GM19238 (cell line): ENCODE measurements at regions not wholly inside any gene's neighbourhood (a gene's known extent, or its start where the extent isn't known, plus 50 kb on each side); places are given as distances from the start of the nearest gene placed in this dataset.

Experiments used
- DNase-seq: peaks from one replicate; pipeline ENCODE4 v3.0.0; 2011; ENCODE audit warnings: low spot score; ENCODE audit not compliant: insufficient read length

DNA sequence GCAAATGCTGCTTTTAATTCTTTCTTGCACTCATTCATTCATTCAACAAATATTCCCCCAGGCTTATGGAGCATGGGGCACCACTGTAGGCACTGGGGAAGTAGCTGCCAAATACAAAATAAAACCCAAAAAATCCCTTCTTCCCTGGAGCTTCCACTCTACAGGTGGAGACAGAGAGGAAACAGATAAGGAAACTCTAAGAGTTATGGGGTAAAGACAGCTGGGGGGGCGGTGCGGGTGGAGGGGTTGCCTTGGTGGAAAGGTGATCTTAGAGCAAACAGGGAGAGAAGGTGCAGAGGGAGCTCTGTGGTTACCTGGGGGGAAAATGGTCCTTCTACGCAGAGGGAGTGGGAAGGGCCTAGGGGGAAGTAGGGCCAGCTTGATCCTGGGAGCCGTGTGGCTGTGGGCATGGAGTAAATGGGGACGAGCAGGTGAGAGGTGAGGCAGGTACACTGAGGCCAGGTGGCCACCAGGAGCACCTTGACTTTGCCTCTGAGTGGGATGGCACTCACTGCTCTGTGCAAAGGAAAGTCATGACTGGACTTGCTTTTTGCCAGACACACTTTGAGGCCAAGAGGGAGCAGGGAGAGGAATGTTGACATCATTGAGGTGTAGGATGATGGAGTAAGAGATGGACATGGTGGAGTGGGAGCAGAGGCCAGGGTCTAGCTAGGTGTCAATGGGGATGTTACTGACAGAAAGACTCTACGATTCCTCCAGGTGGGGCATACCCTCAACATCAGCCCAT is 152.0 kb downstream of the ETS2 start:
- DNase-seq: no peak

- DNase-seq: no peak
These were observed 151.3 kb downstream of the ETS2 start for GRCh38 chr21:38956856-38957571.

- no peak for DNase-seq
These were observed 150.8 kb downstream of the ETS2 start for GRCh38 chr21:38956521-38956855.

DNA sequence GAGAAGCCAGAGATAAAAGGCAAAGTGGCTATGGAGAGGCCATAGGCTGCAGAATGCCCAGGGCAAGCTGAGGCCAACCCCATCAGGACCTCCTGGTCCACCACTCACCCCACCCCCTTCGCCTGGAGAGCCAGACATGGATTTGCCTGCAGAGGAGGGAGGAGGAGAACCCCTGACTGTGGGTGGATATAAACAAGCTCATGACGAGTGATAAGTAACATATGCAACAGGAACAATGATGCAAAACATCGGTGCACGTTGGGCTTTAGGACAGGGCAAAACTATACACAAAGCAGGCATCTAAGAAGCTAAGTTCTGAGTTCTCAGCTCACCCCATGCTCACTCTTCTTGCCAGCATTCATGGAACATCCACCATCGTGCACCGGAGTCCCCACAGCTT is 150.3 kb downstream of the ETS2 start:
- DNase-seq: no peak

DNA sequence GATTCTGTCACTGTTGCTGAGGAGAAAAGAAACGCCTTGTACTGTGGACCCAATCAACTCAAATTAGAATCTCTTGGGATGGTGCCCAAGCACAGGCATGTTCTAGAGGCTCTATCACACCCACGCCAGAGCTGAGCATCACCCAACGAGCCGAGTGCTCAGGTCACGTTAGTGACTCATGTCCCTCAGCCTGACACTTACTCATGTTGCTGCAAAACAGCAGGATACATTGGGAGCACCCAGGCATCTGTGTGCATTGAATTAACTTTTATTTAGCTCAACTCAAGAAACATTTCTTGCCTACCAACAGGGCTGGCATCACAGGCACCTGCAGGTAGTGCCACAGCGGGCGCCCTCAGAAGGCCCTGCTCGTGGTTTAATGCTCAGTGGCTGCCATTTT is 149.8 kb downstream of the ETS2 start:
- DNase-seq: no peak

DNA sequence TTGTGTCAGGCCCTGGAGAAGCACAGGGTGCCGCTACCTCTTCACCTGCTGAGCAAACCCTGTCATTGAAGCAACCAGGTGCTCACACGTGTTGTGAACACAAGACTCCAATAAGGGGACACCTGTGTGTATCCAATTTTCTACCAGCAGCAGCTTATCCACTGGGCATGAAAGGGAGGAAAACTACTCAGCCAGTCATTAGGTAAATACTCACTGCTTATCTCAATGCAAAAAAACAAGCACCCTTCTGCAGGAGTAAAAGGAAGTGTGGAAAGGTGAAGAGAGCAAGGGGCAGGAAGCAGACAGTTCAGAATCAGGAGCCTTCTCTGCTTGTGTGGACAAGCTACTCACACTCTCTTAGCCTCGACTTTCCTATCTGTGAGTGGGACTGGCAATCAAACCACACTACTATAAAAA is 148.9 kb downstream of the ETS2 start:
- DNase-seq: no peak

- no peak for DNase-seq
These were observed 147.8 kb downstream of the ETS2 start for GRCh38 chr21:38953516-38953915.

- no peak for DNase-seq
These were observed 147.2 kb downstream of the ETS2 start for GRCh38 chr21:38952890-38953289.

- DNase-seq: no peak
These were observed 145.5 kb downstream of the ETS2 start for GRCh38 chr21:38951095-38951730.

DNA sequence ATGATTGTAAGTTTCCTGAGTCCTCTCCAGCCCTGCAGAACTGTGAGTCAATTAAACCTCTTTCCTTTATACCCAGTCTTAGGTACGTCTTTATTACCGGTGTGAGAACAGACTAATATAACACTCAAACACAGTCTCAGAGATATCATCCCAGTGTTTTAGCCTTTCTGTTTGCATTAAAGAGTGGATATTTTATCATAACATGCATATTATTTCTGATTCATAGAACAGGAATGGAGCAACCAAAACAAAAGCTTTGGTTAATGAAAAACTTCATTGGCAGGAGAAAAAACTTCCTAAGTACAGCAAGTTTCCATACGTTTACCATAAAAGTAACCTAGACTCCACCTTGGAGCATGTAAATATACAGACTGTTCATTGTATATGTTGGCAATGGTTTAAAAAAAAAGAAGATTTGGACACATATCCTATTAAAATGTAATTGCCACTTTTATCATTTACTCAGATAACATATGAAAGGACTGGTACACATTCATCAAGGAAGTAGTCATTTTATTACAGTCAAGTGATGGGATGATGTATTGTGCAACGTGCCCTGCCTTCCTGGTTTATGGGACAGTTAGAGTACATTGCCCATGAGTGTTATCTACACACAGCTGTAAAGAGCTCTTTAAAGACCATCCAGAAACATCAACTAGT is 144.8 kb downstream of the ETS2 start:
- DNase-seq: no peak

- DNase-seq: no peak
These were observed 143.3 kb downstream of the ETS2 start for GRCh38 chr21:38949070-38949380.

DNA sequence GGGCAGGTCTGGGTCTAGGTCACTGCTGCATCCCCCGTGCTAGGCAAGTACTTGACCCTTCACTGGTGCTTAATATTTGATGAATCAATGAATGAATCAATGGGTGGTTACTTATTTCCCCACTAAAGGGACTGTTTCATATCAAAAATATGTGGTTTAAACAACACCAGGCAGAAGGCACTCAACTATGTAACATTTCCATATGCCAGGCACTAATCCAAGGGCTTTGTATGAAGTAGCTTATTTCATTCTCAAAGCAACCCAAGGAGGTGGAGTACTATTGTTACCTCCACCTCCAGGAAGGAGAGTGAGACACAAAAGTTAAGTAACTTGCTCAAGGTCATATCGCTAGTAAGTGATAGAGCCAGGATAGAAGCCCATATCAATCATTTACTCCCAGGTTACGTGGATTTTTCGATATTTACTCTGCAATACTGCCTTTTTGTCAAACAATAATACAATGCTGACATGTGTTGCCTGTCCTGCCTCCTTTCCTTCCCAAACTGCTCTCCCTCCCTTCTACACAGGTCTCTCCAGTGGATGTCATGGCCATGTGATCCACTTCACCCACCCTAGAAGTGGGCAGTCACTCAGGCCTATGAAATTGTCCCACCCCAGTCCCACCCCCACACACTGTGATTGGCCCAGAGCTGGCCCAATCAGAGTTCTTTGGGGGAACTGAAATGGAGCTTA is 142.8 kb downstream of the ETS2 start:
- DNase-seq: no peak

GRCh38 chr21:38945545-38946245 is 140.0 kb downstream of the ETS2 start:
- DNase-seq: no peak

GRCh38 chr21:38944903-38945302 is 139.2 kb downstream of the ETS2 start:
- no peak for DNase-seq

- no peak for DNase-seq
These were observed 138.7 kb downstream of the ETS2 start for GRCh38 chr21:38944402-38944801.

GRCh38 chr21:38942748-38943211 is 137.1 kb downstream of the ETS2 start:
- DNase-seq: no peak

- DNase-seq: no peak
These were observed 133.0 kb downstream of the ETS2 start for GRCh38 chr21:38938769-38939168.

DNA sequence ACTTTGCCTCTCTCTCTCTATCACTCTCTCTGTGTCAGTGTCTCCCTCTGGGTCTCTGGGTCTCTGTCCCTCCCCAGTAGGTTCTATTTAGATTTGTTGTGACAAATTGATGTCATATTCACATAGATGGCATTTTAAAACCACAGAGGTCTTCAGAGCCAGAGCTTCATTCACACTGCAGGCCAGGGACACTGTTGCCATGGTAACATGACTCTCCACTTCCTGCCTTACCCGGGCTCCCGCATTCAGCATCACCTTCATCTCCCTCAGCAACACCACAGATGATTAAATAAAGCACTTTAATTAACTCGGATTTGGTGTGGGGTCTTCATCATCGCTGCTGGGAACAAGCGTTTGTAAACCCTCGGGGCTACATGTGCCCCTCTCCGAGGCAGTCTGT is 132.6 kb downstream of the ETS2 start:
- DNase-seq: no peak

- DNase-seq: no peak
These were observed 132.1 kb downstream of the ETS2 start for GRCh38 chr21:38937844-38938243.

GRCh38 chr21:38937286-38937790 is 131.6 kb downstream of the ETS2 start:
- no peak for DNase-seq

DNA sequence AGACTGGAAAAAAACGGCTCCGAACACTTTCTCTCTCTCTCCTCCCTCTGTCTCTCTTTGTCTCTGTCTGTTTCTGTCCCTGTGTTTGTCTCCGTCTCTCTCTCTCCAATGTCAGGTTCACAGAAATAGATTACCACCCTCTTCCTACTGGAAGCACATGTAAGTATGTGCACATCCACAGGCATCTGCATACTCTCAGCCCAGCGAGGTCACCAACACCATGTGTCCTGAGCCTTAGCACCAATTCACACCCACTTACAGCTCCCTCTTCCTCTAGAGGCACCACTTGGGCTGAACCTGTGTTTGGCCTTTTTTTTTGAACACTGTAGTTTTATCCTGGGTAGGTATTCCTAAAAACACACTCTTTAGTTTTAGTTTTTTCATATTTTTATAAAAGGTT is 130.5 kb downstream of the ETS2 start:
- DNase-seq: no peak
